Kidney glomerular epithelial cell (primary cell): ENCODE measurements at regions not wholly inside any gene's neighbourhood (a gene's known extent, or its start where the extent isn't known, plus 50 kb on each side); places are given as distances from the start of the nearest gene placed in this dataset.

Experiments
- DNase-seq: peaks from one replicate; lab custom pipeline; 2025; lab: John Stamatoyannopoulos, UW

- DNase-seq: no peak
Observed at GRCh38 chr11:19336331-19336730, 95.6 kb upstream of the E2F8 start.

DNA sequence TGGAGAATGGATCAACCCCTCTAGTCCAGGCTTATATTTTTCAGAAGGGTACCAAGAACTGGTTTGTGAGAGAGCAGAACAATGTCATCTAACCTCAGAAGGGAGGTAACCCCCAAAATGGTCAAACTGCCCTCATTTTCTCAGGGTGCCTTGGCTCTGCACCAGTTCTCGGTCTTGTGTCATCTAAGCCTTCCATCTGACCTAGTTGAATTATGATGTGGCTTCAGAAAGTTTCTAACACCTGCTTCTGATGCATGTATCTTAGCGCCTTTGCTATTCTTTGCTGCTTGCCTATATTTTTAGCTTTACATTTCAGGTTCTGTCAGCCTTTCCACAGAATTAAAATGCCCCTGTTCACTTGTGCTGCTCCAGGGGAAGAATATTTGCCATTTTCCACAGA, 91.7 kb upstream of the E2F8 start:
- no peak for DNase-seq

DNA sequence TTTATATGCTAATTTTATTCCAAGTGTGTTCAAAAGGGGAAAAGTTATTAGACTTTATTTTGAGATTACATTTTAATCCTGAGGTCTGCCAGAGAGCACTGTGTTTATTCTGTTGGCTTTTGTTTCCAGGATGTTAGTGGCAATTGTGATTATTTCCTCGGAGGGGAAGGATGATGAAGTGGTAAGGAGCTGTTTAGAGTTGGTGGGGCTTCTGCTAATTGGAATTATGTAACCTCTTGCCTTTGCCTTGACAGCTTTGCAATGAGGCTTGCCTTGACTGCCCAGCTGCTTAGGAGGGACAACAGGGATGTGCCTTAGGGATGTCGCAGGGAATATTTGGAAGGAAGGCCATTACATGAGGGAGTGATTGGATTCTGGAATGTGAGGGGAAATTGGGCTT, 89.7 kb upstream of the E2F8 start:
- DNase-seq: no peak

GRCh38 chr11:19329970-19330369, 89.2 kb upstream of the E2F8 start:
- no peak for DNase-seq

DNA sequence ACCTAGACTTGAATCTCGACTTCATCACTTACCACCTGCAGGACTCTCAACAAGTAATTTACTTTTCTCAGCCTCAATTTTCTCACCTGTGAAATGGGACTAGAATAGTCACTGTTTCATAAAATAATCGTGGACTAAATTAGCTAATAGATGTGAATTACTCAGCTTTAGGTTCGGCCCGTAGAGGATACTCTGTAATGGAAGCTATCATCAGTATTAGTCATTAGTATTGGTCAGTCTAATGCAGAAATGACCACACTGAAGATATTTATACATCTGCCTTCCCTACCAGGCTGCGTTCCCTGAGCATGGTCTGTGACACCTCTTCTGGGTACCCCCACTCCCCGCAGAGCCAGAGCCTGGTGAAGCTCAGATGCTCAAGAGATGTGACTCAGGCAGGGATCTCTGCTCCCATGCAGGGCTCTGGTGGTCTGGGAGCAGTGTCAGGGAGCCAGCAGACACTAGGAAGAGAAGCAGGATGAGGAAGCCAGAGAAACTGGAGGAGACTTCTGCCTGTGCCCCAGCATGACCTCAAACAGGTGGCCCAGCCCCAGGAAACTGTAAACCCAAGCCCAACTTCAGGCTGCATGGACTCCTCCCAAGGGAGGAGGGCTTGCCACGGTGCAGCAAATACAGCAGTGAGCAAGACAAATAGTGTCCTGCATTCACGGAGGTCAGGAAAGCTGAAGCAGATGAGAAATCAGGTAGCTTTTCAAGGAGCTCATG, 88.0 kb upstream of the E2F8 start:
- DNase-seq: no peak

GRCh38 chr11:19327280-19327679, 86.5 kb upstream of the E2F8 start:
- DNase-seq: no peak

- DNase-seq: peak; percentile 1
Observed at GRCh38 chr11:19326499-19326898, 85.8 kb upstream of the E2F8 start.

DNA sequence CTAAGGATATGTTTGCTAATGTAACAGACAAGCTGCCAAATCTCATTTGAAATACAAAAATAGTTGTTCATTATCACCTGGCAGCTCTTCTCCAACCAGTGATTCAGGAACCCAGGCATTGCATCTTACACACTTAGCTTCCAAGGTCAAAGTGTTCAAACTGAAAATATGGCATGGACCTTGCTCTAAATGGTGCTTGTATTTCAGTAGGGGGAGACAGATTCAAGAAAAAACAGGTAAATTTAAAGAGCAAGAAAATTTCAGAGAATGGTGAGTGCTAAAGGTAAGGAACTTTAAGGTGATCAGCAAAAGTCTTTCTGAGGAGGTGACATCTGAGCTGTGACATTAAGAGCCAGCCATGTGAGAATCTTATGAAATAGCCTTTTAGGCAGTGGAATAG, 82.8 kb upstream of the E2F8 start:
- DNase-seq: no peak

DNA sequence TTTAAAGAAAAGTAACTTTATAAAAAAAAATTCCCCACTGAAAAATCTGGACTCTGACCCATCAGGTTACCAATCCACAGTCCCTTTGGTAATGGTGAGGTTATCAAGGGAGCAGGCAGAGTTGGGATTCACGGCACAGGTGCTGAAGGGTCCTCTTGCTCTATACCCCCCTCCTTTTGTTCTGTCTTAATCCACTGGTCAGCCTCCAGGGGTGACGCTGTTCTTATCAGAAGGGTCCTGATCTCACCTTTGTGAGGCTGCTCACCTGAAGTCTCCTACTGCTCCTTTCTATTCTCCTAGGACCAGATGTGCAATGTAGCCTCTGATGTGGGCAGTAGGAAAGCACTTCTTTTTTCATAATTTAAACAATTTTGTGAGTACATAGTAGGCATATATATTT, 80.6 kb upstream of the E2F8 start:
- no peak for DNase-seq

DNA sequence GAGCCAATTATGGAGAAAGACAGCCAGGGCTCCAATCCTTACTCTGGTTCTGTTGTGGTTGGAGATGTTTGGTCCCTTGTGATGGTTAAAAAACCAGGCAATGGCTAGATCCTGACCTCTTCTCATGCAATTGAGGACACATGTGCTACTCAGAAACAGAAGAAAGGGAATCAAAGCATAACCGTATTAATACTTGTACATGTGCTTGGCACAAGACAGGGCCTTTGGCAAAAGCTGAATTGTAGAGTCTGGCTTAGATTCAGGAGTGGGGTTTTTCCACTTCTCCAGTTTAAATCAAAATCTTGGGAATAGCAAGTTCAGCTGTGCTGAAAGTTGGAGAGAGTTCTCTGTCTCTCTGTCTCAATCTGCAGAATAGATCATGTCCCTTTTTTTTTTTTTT, 80.1 kb upstream of the E2F8 start:
- DNase-seq: no peak

DNA sequence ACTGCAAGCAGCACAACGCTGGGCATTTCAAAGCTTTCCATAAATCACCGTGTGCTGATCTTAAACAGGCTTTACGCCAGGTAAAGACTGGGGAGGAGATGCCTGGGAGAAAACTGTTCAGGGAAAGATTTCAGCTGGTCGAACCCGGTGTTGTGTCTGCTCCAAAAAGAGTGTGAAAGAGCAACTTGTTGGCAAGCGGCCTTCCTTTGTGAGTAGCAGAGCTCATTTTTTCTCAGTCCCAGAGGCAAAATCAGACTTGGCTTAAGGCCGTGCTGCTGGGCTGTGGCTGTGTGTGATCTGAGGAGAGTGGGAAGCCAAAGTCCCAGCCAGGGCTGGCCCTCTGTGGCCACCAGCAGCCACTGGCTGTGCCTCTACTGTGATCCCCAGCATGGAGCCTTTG, 75.7 kb upstream of the E2F8 start:
- no peak for DNase-seq

DNA sequence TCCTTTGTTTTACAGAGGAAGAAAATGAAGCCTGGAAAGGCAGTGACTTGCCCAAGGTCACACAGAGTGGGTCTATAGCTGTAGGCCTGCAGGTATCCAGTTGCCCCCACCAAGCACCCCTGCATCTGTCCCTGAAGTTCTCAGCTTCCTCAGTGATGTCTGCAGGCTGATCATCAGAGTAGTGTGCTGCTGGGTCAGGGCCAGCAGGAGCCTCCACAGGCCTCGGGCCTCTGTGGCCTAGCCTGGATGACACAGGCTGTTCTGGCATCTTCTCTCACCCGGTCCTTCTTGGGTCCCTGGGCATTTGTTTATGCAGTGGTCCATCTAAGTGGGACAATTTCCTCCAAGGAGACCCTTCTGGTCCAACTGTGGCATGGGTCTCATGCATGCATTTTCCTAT, 74.8 kb upstream of the E2F8 start:
- no peak for DNase-seq

GRCh38 chr11:19313140-19313539, 72.4 kb upstream of the E2F8 start:
- no peak for DNase-seq

- DNase-seq: peak; percentile 42
Observed at GRCh38 chr11:19311308-19312030, 70.7 kb upstream of the E2F8 start.

GRCh38 chr11:19307498-19307897, 66.8 kb upstream of the E2F8 start:
- no peak for DNase-seq

- DNase-seq: no peak
Observed at GRCh38 chr11:19306179-19306944, 65.6 kb upstream of the E2F8 start.

DNA sequence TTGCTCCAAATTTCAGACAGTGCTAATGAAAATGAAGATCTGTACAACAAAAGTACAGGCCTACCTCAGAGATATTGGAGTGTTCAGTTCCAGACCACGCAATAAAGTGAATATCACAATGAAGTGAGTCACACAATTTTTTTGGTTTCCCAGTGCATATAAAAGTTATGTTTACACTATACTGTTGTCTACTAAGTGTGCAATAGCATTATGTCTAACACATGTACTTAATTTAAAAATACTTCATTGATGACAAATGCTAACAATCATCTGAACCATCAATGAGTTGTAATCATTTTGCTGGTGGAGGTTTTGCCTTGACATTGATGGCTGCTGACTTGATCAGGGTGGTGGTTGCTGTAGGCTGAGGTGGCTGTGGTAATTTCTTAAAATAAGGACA, 60.6 kb upstream of the E2F8 start:
- DNase-seq: no peak

GRCh38 chr11:19294444-19294843, 53.7 kb upstream of the E2F8 start:
- no peak for DNase-seq

- DNase-seq: no peak
Observed at GRCh38 chr11:19291064-19291463, 50.3 kb upstream of the E2F8 start.
